HEK293T (cell line): ENCODE measurements at regions not wholly inside any gene's neighbourhood (a gene's known extent, or its start where the extent isn't known, plus 50 kb on each side); places are given as distances from the start of the nearest gene placed in this dataset.

ENCODE experiments used
- CTBP1 ChIP-seq: fragments of 450-650 bp; IDR thresholded peaks from 2 replicates; pipeline ENCODE4 v1.6.1; 2016; ENCODE audit warnings: borderline replicate concordance
- FOXA1 ChIP-seq: fragments of 450-650 bp; IDR thresholded peaks from 2 replicates; pipeline ENCODE4 v1.6.1; 2016; ENCODE audit warnings: mild to moderate bottlenecking
- FOXM1 ChIP-seq: fragments of 450-650 bp; IDR thresholded peaks from 2 replicates; pipeline ENCODE4 v1.6.1; 2017; ENCODE audit warnings: mild to moderate bottlenecking, borderline replicate concordance
- HDGF ChIP-seq: fragments of 450-650 bp; IDR thresholded peaks from 2 replicates; pipeline ENCODE4 v1.6.1; 2017; ENCODE audit warnings: antibody characterized with exemption, borderline replicate concordance
- L3MBTL2 ChIP-seq: fragments of 450-650 bp; conservative IDR thresholded peaks from 2 replicates; pipeline ENCODE4 v1.6.1; 2016; ENCODE audit warnings: mild to moderate bottlenecking
- LEF1 ChIP-seq: fragments of 450-650 bp; IDR thresholded peaks from 2 replicates; pipeline ENCODE4 v1.6.1; 2017; ENCODE audit warnings: mild to moderate bottlenecking, borderline replicate concordance
- NFRKB ChIP-seq: fragments of 450-650 bp; IDR thresholded peaks from 2 replicates; pipeline ENCODE4 v1.6.1; 2016; ENCODE audit warnings: mild to moderate bottlenecking, moderate library complexity
- PKNOX1 ChIP-seq: fragments of 450-650 bp; IDR thresholded peaks from 2 replicates; pipeline ENCODE4 v1.6.1; 2016
- SP1 ChIP-seq: fragments of 450-650 bp; IDR thresholded peaks from 2 replicates; pipeline ENCODE4 v1.6.1; 2017
- SUZ12 ChIP-seq: fragments of 450-650 bp; IDR thresholded peaks from 2 replicates; pipeline ENCODE4 v1.6.1; 2016; ENCODE audit warnings: mild to moderate bottlenecking
- TARDBP ChIP-seq: fragments of 450-650 bp; IDR thresholded peaks from 2 replicates; pipeline ENCODE4 v1.6.1; 2016

DNA sequence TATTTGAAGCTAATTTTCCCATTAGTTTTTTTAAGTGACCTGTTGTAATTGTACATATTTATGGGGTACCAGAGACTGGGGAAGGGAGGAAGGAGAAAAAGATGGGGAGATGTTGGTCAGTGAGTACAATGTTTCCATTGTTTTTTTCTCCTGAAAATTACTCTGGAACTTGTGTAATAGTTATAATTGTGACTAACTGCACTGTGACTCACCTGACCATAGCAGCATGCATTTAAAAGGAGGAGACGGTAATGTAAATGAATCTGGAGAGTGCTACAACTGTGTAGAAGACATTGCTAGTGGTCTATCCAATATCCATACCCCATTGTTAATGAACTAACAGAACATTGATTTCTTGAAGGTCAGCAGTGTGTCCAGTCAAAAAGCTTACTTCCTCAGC lies 133.4 kb downstream of the RFPL4B start:
- no peak for TF ChIP-seq FOXA1
- TF ChIP-seq SP1 = no peak
- TF ChIP-seq PKNOX1 = no peak
- no peak for TF ChIP-seq SUZ12
- TF ChIP-seq L3MBTL2 = no peak
- no peak for TF ChIP-seq HDGF
- no peak for TF ChIP-seq CTBP1
- TF ChIP-seq TARDBP = no peak
- no peak for TF ChIP-seq NFRKB
- no peak for TF ChIP-seq FOXM1
- no peak for TF ChIP-seq LEF1
